K562 (cell line): ENCODE measurements at regions not wholly inside any gene's neighbourhood (a gene's known extent, or its start where the extent isn't known, plus 50 kb on each side); places are given as distances from the start of the nearest gene placed in this dataset.

ENCODE experiments used
- ATAC-seq: fragments of 200-7000 bp; cut with Tn5 transposase; 3 replicates; pipeline ENCODE4 v1.9.1; 2020; ENCODE audit warnings: moderate library complexity
- BruUV-seq: library from RNA; stranded (reverse); fragments of 400-500 nt; replicated peaks from 2 replicates; lab custom pipeline; 2021; lab: Mats Ljungman, UMichigan
- CTCF ChIA-PET: fragments of 300-600 bp; formaldehyde crosslinking; extraction: SDS; loops from one replicate; lab custom pipeline; 2021; ENCODE audit warnings: low intra/inter-chr PET ratio; lab: Yijun Ruan, JAX
- POLR2A ChIA-PET: fragments of 300-600, 350-650 bp; sonication (Branson Sonifier 250); formaldehyde crosslinking; extraction: SDS; loops from one replicate; lab custom pipeline; 2021; ENCODE audit warnings: antibody characterized with exemption, inconsistent platforms; lab: Yijun Ruan, JAX
- DNase-seq, 4 experiments: peaks; one replicate each; pipeline versions ENCODE4 v3.0.0 to v3.0.0-alpha.2; 2011 to 2018; ENCODE audit warnings: low spot score in 3 of 4, mixed read lengths in 3 of 4; ENCODE audit errors: extremely low read depth in 1 of 4
- FAIRE-seq: peaks from 2 replicates; lab custom pipeline; 2011; peaks lifted over from hg19 to GRCh38; lab: Jason Lieb, UNC
- H2AFZ ChIP-seq: 2 replicates; pipeline ENCODE4 v1.6.0; 2011; ENCODE audit warnings: low read depth, low read length, control low read depth, inconsistent platforms
- H3K27ac ChIP-seq: fragments of 200-600 bp; 3 replicates; pipeline ENCODE4 v1.8.0; 2011; ENCODE audit warnings: low read depth, mild to moderate bottlenecking, control low read depth, inconsistent platforms, low read length, moderate library complexity, mixed read lengths; ENCODE audit errors: extremely low read depth
- H3K27me3 ChIP-seq, 2 experiments: fragments of 300-600 bp in 1 of 2; 2 replicates in 1 of 2; 3 replicates in 1 of 2; pipeline versions ENCODE4 v1.6.0 to v1.8.0; 2011; ENCODE audit warnings: inconsistent platforms in 2 of 2, low read length in 2 of 2, mild to moderate bottlenecking in 1 of 2, mixed read lengths in 1 of 2, moderate library complexity in 1 of 2; ENCODE audit not compliant: control insufficient read depth in 2 of 2, insufficient read depth in 2 of 2
- H3K36me3 ChIP-seq: fragments of 300-600 bp; 3 replicates; pipeline ENCODE4 v1.8.0; 2011; ENCODE audit warnings: mild to moderate bottlenecking, low read length, inconsistent platforms; ENCODE audit not compliant: control insufficient read depth, insufficient read depth
- H3K4me1 ChIP-seq, 2 experiments: fragments of 200-600 bp in 1 of 2; replicated peaks in 1 of 2; 2 replicates in 1 of 2; 3 replicates in 1 of 2; pipeline versions ENCODE4 v1.5.1 to v1.8.0; 2011; ENCODE audit warnings: inconsistent platforms in 2 of 2, low read length in 2 of 2, mild to moderate bottlenecking in 1 of 2, mixed read lengths in 1 of 2, moderate library complexity in 1 of 2; ENCODE audit not compliant: control insufficient read depth in 2 of 2, insufficient read depth in 2 of 2
- H3K4me2 ChIP-seq: 2 replicates; pipeline ENCODE4 v1.6.1; 2011; ENCODE audit warnings: low read length, control low read depth, inconsistent platforms, mixed read lengths; ENCODE audit not compliant: insufficient read depth
- H3K4me3 ChIP-seq: fragments of 200-600 bp; sonication (generic), shearing (Covaris generic); 2 replicates; pipeline ENCODE4 v1.5.1; 2016; ENCODE audit warnings: control low read depth, inconsistent platforms
- H3K79me2 ChIP-seq: fragments of 200-600 bp; 3 replicates; pipeline ENCODE4 v1.8.0; 2011; ENCODE audit warnings: low read length, inconsistent platforms; ENCODE audit not compliant: control insufficient read depth, insufficient read depth
- H3K9ac ChIP-seq, 2 experiments: 2 replicates each; pipeline versions ENCODE4 v1.6.0 to v1.6.1; 2011; ENCODE audit warnings: low read depth in 2 of 2, low read length in 2 of 2, control low read depth in 1 of 2, inconsistent platforms in 1 of 2, mild to moderate bottlenecking in 1 of 2, mixed read lengths in 1 of 2; ENCODE audit not compliant: insufficient read depth in 1 of 2
- H3K9me1 ChIP-seq: one replicate; pipeline ENCODE4 v1.6.0; 2011; ENCODE audit warnings: inconsistent platforms, mild to moderate bottlenecking, low read length, moderate library complexity; ENCODE audit not compliant: control insufficient read depth, insufficient read depth
- H3K9me3 ChIP-seq: replicated peaks from 2 replicates; pipeline ENCODE4 v1.5.1; 2011; ENCODE audit warnings: low read depth, low read length, inconsistent platforms; ENCODE audit not compliant: control insufficient read depth, insufficient read depth
- H4K20me1 ChIP-seq: replicated peaks from 2 replicates; pipeline ENCODE4 v1.6.1; 2011; ENCODE audit warnings: low read length, inconsistent platforms, mixed read lengths; ENCODE audit not compliant: control insufficient read depth, insufficient read depth
- CCAR2 ChIP-seq: fragments of 200-400 bp; formaldehyde crosslinking; IDR thresholded peaks from 2 replicates; pipeline ENCODE4 v1.6.1; 2017; ENCODE audit warnings: mild to moderate bottlenecking, low read depth, low read length
- CHD2 ChIP-seq: IDR thresholded peaks from 2 replicates; pipeline ENCODE4 v1.6.1; 2011; ENCODE audit warnings: low read depth, low read length
- MTF1 ChIP-seq: fragments of 250-450 bp; sonication (Bioruptor Pico); IDR thresholded peaks from 2 replicates; pipeline ENCODE4 v1.9.0; 2021; ENCODE audit warnings: moderate library complexity, mild to moderate bottlenecking, inconsistent platforms, borderline replicate concordance
- NRF1 ChIP-seq, 2 experiments: fragments of 450-650 bp; IDR thresholded peaks in 1 of 2; conservative IDR thresholded peaks in 1 of 2; 2 replicates each; pipeline ENCODE4 v1.6.1; 2014; ENCODE audit warnings: mild to moderate bottlenecking in 2 of 2
- RBM15 ChIP-seq: fragments of 200-400 bp; formaldehyde crosslinking; IDR thresholded peaks from 2 replicates; pipeline ENCODE4 v1.6.1; 2018; ENCODE audit warnings: mild to moderate bottlenecking, low read length, moderate library complexity; ENCODE audit not compliant: insufficient read depth
- SPI1 ChIP-seq: IDR thresholded peaks from 2 replicates; pipeline ENCODE4 v1.6.1; 2011; ENCODE audit warnings: low read depth, low read length, control low read depth, borderline replicate concordance
- STAT5B ChIP-seq: fragments of 250-450 bp; sonication (Bioruptor Pico); IDR thresholded peaks from 2 replicates; pipeline ENCODE4 v1.8.0; 2021; ENCODE audit warnings: mild to moderate bottlenecking, inconsistent platforms
- TEAD2 ChIP-seq: fragments of 450-650 bp; IDR thresholded peaks from 2 replicates; pipeline ENCODE4 v1.6.1; 2016; ENCODE audit warnings: missing genetic modification characterization, control low read depth, missing compliant biosample characterization
- ZNF217 ChIP-seq: sonication (generic); formaldehyde crosslinking; IDR thresholded peaks from 2 replicates; pipeline ENCODE4 v1.8.0; 2022; ENCODE audit warnings: mild to moderate bottlenecking, missing genetic modification reagents
- WGBS: fragments of 100-300 bp; shearing (Covaris generic); methylation state at CpG from one replicate; pipeline ENCODE4 v1.1.6; 2016; ENCODE audit warnings: low coverage, mixed read lengths; ENCODE audit not compliant: insufficient coverage; ENCODE audit errors: missing lambda C conversion rate; 5-methylcytosine and 5-hydroxymethylcytosine counted together
- in situ Hi-C: fragments of 300-500 bp; cut with MboI; formaldehyde crosslinking; loops from 4 replicates; pipeline ENCODE4 v1.15.0; 2018; ENCODE audit warnings: inconsistent platforms, mixed read lengths
- intact Hi-C: fragments of 100-400 bp; cut with micrococcal nuclease; formaldehyde crosslinking; loops from 2 replicates; pipeline ENCODE4 v1.14.2; 2022
- TF ChIP-seq, protein P1 (sequence below), 2 experiments: fragments of 450-650 bp in 1 of 2; sonication (generic) in 1 of 2; formaldehyde crosslinking in 1 of 2; IDR thresholded peaks; 2 replicates each; pipeline versions ENCODE4 v1.7.1 to v1.9.0; 2016 to 2022; ENCODE audit warnings: inconsistent platforms in 1 of 2, mild to moderate bottlenecking in 1 of 2, missing genetic modification reagents in 1 of 2
- TF ChIP-seq, protein P2 (sequence below): sonication (generic); formaldehyde crosslinking; IDR thresholded peaks from 2 replicates; pipeline ENCODE4 v1.8.0; 2022; ENCODE audit warnings: mild to moderate bottlenecking, missing genetic modification reagents

DNA sequence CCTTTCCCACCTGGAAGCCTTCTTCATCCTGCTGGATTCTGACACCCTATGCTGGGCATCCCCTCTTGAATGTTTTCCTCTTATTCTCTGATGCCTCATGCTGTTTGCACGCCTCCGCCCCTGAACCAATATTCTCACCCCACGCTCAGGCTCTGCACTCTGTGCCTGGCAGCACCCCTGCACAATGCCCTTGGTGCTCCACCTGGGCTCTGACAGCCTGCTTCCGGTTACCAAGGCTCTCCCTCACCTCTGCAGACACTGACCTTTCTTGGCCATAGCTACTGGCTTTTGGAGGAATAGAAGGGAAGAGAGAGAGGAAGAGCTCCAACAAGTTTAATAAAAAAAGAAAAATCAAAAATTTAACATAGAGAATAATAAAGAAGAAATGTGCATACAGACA is 108.7 kb upstream of the SHB start:
- ChIA-PET CTCF (no interaction called here), POLR2A (no interaction called here)
- H3K9me3 ChIP-seq = no peaks in the 10 kb centered on the region
- no peak for DNase-seq
- WGBS = 3% methylated on average over 4 of the region's 4 CpGs
- H3K79me2 ChIP-seq = no peaks in the 10 kb centered on the region
- no peaks in the 10 kb centered on the region for H3K9me1 ChIP-seq
- ATAC-seq = no peak
- H3K4me1 ChIP-seq = no peaks in the 10 kb centered on the region; a peak in 1 of 5 replicates
- H3K27me3 ChIP-seq = peaks cover 0 to 30% of the 10 kb centered on the region in 2 experiments; a peak in 2 of 5 replicates
- intact Hi-C loops (no loop called here), in situ Hi-C loops (no loop called here)
- no peaks in the 10 kb centered on the region for H4K20me1 ChIP-seq
- no peaks in the 10 kb centered on the region for H3K36me3 ChIP-seq
- no peak overlapping the region for H3K27ac ChIP-seq
- H3K4me3 ChIP-seq = no peak overlapping the region
- no peak overlapping the region for H2AFZ ChIP-seq
- no peak overlapping the region for H3K4me2 ChIP-seq
- FAIRE-seq = no peak
- no peak overlapping the region for H3K9ac ChIP-seq
- BruUV-seq = no TSS peak
- TF ChIP-seq, protein P1, sequence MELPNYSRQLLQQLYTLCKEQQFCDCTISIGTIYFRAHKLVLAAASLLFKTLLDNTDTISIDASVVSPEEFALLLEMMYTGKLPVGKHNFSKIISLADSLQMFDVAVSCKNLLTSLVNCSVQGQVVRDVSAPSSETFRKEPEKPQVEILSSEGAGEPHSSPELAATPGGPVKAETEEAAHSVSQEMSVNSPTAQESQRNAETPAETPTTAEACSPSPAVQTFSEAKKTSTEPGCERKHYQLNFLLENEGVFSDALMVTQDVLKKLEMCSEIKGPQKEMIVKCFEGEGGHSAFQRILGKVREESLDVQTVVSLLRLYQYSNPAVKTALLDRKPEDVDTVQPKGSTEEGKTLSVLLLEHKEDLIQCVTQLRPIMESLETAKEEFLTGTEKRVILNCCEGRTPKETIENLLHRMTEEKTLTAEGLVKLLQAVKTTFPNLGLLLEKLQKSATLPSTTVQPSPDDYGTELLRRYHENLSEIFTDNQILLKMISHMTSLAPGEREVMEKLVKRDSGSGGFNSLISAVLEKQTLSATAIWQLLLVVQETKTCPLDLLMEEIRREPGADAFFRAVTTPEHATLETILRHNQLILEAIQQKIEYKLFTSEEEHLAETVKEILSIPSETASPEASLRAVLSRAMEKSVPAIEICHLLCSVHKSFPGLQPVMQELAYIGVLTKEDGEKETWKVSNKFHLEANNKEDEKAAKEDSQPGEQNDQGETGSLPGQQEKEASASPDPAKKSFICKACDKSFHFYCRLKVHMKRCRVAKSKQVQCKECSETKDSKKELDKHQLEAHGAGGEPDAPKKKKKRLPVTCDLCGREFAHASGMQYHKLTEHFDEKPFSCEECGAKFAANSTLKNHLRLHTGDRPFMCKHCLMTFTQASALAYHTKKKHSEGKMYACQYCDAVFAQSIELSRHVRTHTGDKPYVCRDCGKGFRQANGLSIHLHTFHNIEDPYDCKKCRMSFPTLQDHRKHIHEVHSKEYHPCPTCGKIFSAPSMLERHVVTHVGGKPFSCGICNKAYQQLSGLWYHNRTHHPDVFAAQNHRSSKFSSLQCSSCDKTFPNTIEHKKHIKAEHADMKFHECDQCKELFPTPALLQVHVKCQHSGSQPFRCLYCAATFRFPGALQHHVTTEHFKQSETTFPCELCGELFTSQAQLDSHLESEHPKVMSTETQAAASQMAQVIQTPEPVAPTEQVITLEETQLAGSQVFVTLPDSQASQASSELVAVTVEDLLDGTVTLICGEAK (IDR thresholded peaks at IDR 0.05) = no peak
- TF ChIP-seq, protein P1 (CRISPR knock-in tag; IDR thresholded peaks at IDR 0.05) = no peak
- TF ChIP-seq RBM15 (no peak), ZNF217 (no peak), CCAR2 (no peak), NRF1 (conservative IDR thresholded peaks at IDR 0.05 in 1 of 2, IDR thresholded peaks at IDR 0.05 in 1 of 2) (no peak), MTF1 (CRISPR knock-in tag) (no peak), TEAD2 (no peak), CHD2 (no peak), STAT5B (CRISPR knock-in tag) (no peak), SPI1 (no peak)
- TF ChIP-seq, protein P2, sequence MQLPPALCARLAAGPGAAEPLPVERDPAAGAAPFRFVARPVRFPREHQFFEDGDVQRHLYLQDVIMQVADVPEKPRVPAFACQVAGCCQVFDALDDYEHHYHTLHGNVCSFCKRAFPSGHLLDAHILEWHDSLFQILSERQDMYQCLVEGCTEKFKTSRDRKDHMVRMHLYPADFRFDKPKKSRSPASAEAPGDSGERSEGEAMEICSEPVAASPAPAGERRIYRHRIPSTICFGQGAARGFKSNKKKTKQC (CRISPR knock-in tag) = no peak
